ENCODE measurements at regions not wholly inside any gene's neighbourhood (a gene's known extent, or its start where the extent isn't known, plus 50 kb on each side); places are given as distances from the start of the nearest gene placed in this dataset.
A peak's percentile ranks its signal among the peaks of the same experiment; 100 is the strongest.

GRCh38 chr11:15757048-15757698 lies 599.2 kb downstream of the SOX6 start:
- no peak for TF ChIP-seq CTCF (IDR thresholded peaks at IDR 0.05; ENCODE audit: borderline replicate concordance)
- H3K4me3 ChIP-seq = no peak overlapping the region
- H3K4me1 ChIP-seq = no peaks in the 10 kb centered on the region
- no peak overlapping the region for H3K27ac ChIP-seq (replicated peaks)
- no peak for DNase-seq
- no peaks in the 10 kb centered on the region for H3K36me3 ChIP-seq
- H3K9me3 ChIP-seq (replicated peaks) = peaks cover 24% of the 10 kb centered on the region
- intact Hi-C loops (cut with micrococcal nuclease) = no loop called here
- peaks cover 15% of the 10 kb centered on the region for H3K27me3 ChIP-seq (ENCODE audit: low read depth)

- intact Hi-C loops (cut with micrococcal nuclease) = no loop called here
- DNase-seq = no peak
- no peaks in the 10 kb centered on the region for H3K4me1 ChIP-seq
- peaks cover 15% of the 10 kb centered on the region for H3K27me3 ChIP-seq (ENCODE audit: low read depth)
- TF ChIP-seq CTCF (IDR thresholded peaks at IDR 0.05; ENCODE audit: borderline replicate concordance) = no peak
- H3K4me3 ChIP-seq = peak overlapping the region; percentile 25
- H3K9me3 ChIP-seq (replicated peaks) = peaks cover 10% of the 10 kb centered on the region
- H3K27ac ChIP-seq (replicated peaks) = no peak overlapping the region
- H3K36me3 ChIP-seq = no peaks in the 10 kb centered on the region
Measured at GRCh38 chr11:15758857-15759465, 597.4 kb downstream of the SOX6 start.

GRCh38 chr11:15761235-15761634 lies 595.1 kb downstream of the SOX6 start:
- H3K27ac ChIP-seq (replicated peaks) = no peak overlapping the region
- H3K9me3 ChIP-seq (replicated peaks) = peaks cover under 1% of the 10 kb centered on the region
- no peak overlapping the region for H3K4me3 ChIP-seq
- H3K27me3 ChIP-seq (ENCODE audit: low read depth) = peaks cover 10% of the 10 kb centered on the region
- TF ChIP-seq CTCF (IDR thresholded peaks at IDR 0.05; ENCODE audit: borderline replicate concordance) = no peak
- H3K4me1 ChIP-seq = no peaks in the 10 kb centered on the region
- H3K36me3 ChIP-seq = no peaks in the 10 kb centered on the region
- no peak for DNase-seq
- intact Hi-C loops (cut with micrococcal nuclease) = no loop called here

- H3K9me3 ChIP-seq (replicated peaks) = peaks cover 5% of the 10 kb centered on the region
- no peak for DNase-seq
- peaks cover 4% of the 10 kb centered on the region for H3K27me3 ChIP-seq (ENCODE audit: low read depth)
- intact Hi-C loops (cut with micrococcal nuclease) = no loop called here
- no peak overlapping the region for H3K27ac ChIP-seq (replicated peaks)
- H3K4me3 ChIP-seq = no peak overlapping the region
- H3K4me1 ChIP-seq = no peaks in the 10 kb centered on the region
- no peaks in the 10 kb centered on the region for H3K36me3 ChIP-seq
- TF ChIP-seq CTCF (IDR thresholded peaks at IDR 0.05; ENCODE audit: borderline replicate concordance) = no peak
Measured at GRCh38 chr11:15764326-15764725, 592.0 kb downstream of the SOX6 start.

GRCh38 chr11:15764948-15765347 lies 591.4 kb downstream of the SOX6 start:
- no peak for DNase-seq

More at GRCh38 chr11:15764948-15765347, 591.4 kb downstream of the SOX6 start:
- TF ChIP-seq CTCF (IDR thresholded peaks at IDR 0.05; ENCODE audit: borderline replicate concordance) = no peak
- H3K27ac ChIP-seq (replicated peaks) = no peak overlapping the region
- peaks cover 5% of the 10 kb centered on the region for H3K9me3 ChIP-seq (replicated peaks)
- H3K36me3 ChIP-seq = no peaks in the 10 kb centered on the region
- H3K4me1 ChIP-seq = no peaks in the 10 kb centered on the region
- H3K4me3 ChIP-seq = no peak overlapping the region
- no peaks in the 10 kb centered on the region for H3K27me3 ChIP-seq (ENCODE audit: low read depth)
- intact Hi-C loops (cut with micrococcal nuclease) = no loop called here
